GM12872 (cell line): ENCODE measurements at regions not wholly inside any gene's neighbourhood (a gene's known extent, or its start where the extent isn't known, plus 50 kb on each side); places are given as distances from the start of the nearest gene placed in this dataset.

Source experiments
- TF ChIP-seq, protein P1 (sequence below): IDR thresholded peaks from 3 replicates; pipeline ENCODE4 v1.5.1; 2011; ENCODE audit warnings: low read depth, mild to moderate bottlenecking, low read length, moderate library complexity; ENCODE audit not compliant: insufficient read depth

GRCh38 chr1:181250038-181250437, 161.5 kb downstream of the IER5 start:
- TF ChIP-seq, protein P1, sequence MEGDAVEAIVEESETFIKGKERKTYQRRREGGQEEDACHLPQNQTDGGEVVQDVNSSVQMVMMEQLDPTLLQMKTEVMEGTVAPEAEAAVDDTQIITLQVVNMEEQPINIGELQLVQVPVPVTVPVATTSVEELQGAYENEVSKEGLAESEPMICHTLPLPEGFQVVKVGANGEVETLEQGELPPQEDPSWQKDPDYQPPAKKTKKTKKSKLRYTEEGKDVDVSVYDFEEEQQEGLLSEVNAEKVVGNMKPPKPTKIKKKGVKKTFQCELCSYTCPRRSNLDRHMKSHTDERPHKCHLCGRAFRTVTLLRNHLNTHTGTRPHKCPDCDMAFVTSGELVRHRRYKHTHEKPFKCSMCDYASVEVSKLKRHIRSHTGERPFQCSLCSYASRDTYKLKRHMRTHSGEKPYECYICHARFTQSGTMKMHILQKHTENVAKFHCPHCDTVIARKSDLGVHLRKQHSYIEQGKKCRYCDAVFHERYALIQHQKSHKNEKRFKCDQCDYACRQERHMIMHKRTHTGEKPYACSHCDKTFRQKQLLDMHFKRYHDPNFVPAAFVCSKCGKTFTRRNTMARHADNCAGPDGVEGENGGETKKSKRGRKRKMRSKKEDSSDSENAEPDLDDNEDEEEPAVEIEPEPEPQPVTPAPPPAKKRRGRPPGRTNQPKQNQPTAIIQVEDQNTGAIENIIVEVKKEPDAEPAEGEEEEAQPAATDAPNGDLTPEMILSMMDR, result no peak

DNA sequence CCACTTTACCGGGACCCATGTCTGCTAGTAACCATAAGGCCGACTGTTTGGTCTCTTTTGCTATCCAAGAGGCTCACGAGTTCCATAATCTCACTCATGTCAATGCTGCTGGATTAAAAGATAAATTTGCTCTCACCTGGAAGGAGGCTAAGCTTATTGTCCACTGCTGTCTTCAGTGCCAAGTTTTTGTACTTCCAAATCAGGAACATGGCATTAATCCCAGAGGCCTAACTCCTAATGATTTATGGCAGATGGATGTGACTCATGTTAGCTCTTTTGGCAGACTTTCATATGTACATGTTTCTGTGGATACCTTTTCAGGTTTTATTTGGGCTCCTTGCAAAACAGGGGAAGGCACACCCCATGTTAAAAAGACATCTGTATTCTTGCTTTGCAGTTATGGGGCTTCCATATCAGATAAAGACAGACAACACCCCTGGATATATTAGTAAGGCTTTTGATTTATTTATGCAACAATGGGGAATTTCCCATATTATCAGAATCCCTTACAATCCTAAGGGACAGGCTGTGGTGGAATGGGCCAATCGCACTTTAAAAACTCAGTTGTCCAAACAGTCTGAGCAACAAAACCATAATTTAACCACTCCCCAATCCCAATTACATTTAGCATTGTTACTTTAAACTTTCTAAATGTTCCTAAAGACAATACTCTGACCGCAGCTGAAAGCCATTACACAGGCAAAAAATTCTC, 162.7 kb downstream of the IER5 start:
- TF ChIP-seq, protein P1, result no peak

DNA sequence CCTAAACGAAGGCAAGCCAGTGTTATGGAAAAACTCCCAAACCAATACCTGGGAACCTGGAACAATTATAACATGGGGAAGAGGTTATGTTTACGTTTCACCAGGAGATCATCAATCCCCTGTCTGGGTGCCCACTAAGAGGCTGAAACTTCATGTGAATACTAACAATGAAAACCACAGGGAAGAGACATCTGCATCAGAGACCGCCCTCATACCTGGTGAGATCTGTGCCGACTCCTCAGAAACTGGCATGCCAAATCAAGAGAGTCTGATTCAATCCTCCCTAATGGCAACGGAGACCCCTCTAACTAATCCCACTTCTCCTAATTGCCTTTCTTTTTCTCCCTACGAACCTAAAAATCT, 163.2 kb downstream of the IER5 start:
- TF ChIP-seq, protein P1, result no peak

GRCh38 chr1:181255270-181255929, 166.9 kb downstream of the IER5 start:
- TF ChIP-seq, protein P1, result no peak

DNA sequence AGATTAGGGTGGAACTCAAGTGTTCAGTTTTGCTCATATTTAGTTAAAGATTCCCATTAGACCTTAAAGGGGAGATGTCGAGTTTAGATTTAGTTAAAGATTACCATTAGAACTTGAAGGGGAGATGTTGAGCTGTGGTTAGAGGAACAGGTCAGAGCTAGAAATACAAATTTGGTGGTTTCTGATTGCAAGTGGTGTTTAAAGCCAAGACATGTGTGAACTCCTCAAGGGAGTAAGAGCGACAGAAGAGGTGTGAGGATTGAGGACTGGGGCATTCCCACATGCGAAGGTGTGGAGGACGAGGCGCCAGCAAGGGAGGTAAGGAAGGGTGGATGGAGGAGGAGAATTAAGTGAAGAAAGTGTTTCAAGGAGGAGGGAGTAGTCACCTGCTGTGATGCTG, 168.6 kb downstream of the IER5 start:
- TF ChIP-seq, protein P1, result no peak

DNA sequence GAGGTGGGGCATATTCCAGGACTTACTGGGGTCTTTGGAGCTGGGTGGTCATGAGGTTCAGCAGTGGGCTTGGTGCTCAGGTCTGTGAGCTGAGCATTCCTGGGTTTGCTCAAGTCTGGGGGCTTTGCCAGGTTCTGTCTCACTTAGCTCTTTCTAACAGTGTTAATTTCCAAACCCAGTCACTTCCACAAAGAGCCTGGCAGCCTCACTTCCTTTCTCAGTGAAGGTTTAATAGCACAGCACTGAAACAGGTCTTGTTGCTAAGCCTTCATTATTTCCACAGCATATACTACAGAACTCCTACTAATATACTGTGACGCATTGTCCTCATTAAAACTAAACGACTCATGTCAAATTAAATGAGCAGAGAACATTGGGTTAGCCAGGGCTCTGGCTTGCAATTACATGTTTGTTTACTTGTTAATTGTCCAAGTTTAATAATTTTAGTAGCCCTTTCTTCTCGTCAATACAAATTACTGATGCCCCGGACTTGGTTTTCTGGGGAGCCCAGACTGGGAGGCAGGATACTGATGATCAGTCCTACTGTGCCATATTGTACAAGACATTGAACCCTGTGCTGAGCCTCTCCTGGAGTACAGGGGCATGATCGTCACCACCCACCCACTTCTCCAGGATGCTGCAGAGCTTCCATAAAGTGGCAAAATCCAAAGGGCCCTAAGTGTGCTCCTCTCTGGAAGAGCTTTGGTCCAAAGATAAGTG, 170.7 kb downstream of the IER5 start:
- TF ChIP-seq, protein P1, result no peak

DNA sequence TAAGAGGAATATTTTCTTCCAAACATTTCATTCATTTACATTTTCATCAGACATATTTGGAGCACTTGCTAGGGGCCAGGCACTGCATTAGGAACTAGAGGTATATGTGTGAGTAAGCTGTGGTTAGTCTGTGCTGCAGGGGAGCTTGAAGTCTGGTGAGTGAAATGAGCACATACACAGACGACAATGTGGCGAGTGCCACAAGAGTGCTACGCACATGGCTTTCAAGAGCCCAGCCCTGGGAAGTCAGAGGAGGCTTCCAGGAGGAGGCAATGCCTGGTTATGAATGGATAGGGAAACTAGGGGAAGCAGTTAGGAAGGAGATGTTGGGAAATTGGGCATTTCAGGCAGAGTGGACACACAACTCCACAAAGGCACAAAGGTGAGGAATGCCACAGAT, 171.8 kb downstream of the IER5 start:
- TF ChIP-seq, protein P1, result no peak
